SU-DHL-6 (cell line): ENCODE measurements at regions not wholly inside any gene's neighbourhood (a gene's known extent, or its start where the extent isn't known, plus 50 kb on each side); places are given as distances from the start of the nearest gene placed in this dataset.
"Not testable (repeated sequence)": the region's sequence is repeated elsewhere in the genome, so short reads cannot be mapped to it uniquely, and the experiment has no call there.

Experiments used
- H2AFZ ChIP-seq: fragments of 200-600 bp; sonication (generic); 2 replicates; pipeline ENCODE4 v1.6.1; 2014; ENCODE audit warnings: low read depth, mild to moderate bottlenecking, moderate library complexity, mixed read lengths, antibody characterized with exemption, low read length; ENCODE audit not compliant: severe bottlenecking
- H3F3A ChIP-seq: fragments of 200-600 bp; shearing (Covaris generic); 2 replicates; pipeline ENCODE4 v1.6.0; 2016; ENCODE audit warnings: antibody characterized with exemption, mild to moderate bottlenecking; ENCODE audit not compliant: insufficient read depth
- H3K27ac ChIP-seq: fragments of 200-600 bp; sonication (generic); 2 replicates; pipeline ENCODE4 v1.5.1; 2016; ENCODE audit warnings: low read depth, mild to moderate bottlenecking, low read length, moderate library complexity, mixed read lengths
- H3K27me3 ChIP-seq: fragments of 200-600 bp; sonication (generic), shearing (Covaris generic); 2 replicates; pipeline ENCODE4 v1.6.0; 2014; ENCODE audit warnings: mild to moderate bottlenecking, low read length
- H3K36me3 ChIP-seq: fragments of 200-600 bp; sonication (generic); 2 replicates; pipeline ENCODE4 v1.6.1; 2014; ENCODE audit warnings: mild to moderate bottlenecking, low read length, mixed read lengths
- H3K4me2 ChIP-seq: fragments of 300-600, 200-600 bp; shearing (Covaris generic), sonication (generic); 2 replicates; pipeline ENCODE4 v1.6.0; 2014; ENCODE audit warnings: low read length, low read depth, mild to moderate bottlenecking; ENCODE audit not compliant: poor library complexity, severe bottlenecking
- H3K4me3 ChIP-seq: fragments of 200-600 bp; sonication (generic); 2 replicates; pipeline ENCODE4 v1.5.1; 2014; ENCODE audit warnings: antibody characterized with exemption, low read length, mild to moderate bottlenecking, mixed read lengths; ENCODE audit not compliant: insufficient read depth, poor library complexity, severe bottlenecking
- H3K79me2 ChIP-seq: fragments of 200-600 bp; sonication (generic); 2 replicates; pipeline ENCODE4 v1.6.1; 2014; ENCODE audit warnings: mild to moderate bottlenecking, low read length, moderate library complexity; ENCODE audit not compliant: insufficient read depth
- H3K9ac ChIP-seq: fragments of 200-600 bp; sonication (generic); 2 replicates; pipeline ENCODE4 v1.7.0; 2014; ENCODE audit warnings: mild to moderate bottlenecking, low read length
- H3K9me2 ChIP-seq: fragments of 200-600 bp; sonication (generic); replicated peaks from 2 replicates; pipeline ENCODE4 v1.6.1; 2014; ENCODE audit warnings: low read length; ENCODE audit not compliant: insufficient read depth
- H3K9me3 ChIP-seq: fragments of 200-600 bp; sonication (generic); 2 replicates; pipeline ENCODE4 v1.6.1; 2014; ENCODE audit warnings: low read length, mixed read lengths; ENCODE audit not compliant: insufficient read depth
- H4K20me1 ChIP-seq: fragments of 200-600 bp; sonication (generic); 2 replicates; pipeline ENCODE4 v1.6.1; 2014; ENCODE audit warnings: low read depth, mild to moderate bottlenecking, antibody characterized with exemption, low read length, moderate library complexity, mixed read lengths

GRCh38 chr9:41354978-41355377, 165.9 kb upstream of the ZNG1F start:
- H3F3A ChIP-seq, H3K9me2 ChIP-seq, H3K9ac ChIP-seq, H3K36me3 ChIP-seq, H3K9me3 ChIP-seq, H3K4me3 ChIP-seq, H4K20me1 ChIP-seq, H2AFZ ChIP-seq, H3K27me3 ChIP-seq, H3K79me2 ChIP-seq: not testable (repeated sequence)
- Histone ChIP-seq H3K4me2 (peak overlapping the region; percentile 20), H3K27ac (peak overlapping the region; percentile 81)

GRCh38 chr9:41354060-41354934, 165.2 kb upstream of the ZNG1F start:
- H3K9me3 ChIP-seq, H3K4me3 ChIP-seq, H3K79me2 ChIP-seq, H3F3A ChIP-seq, H3K9ac ChIP-seq, H3K36me3 ChIP-seq, H3K9me2 ChIP-seq, H3K27me3 ChIP-seq, H2AFZ ChIP-seq, H4K20me1 ChIP-seq: not testable (repeated sequence)
- Histone ChIP-seq H3K27ac (peak overlapping the region; percentile 56), H3K4me2 (peak overlapping the region; percentile 30)

GRCh38 chr9:41353026-41353425, 163.9 kb upstream of the ZNG1F start:
- not testable (repeated sequence) for H3K79me2 ChIP-seq, H3F3A ChIP-seq, H3K4me3 ChIP-seq, H2AFZ ChIP-seq, H3K9ac ChIP-seq, H3K4me2 ChIP-seq, H3K9me2 ChIP-seq, H3K36me3 ChIP-seq, H3K27ac ChIP-seq, H3K9me3 ChIP-seq, H3K27me3 ChIP-seq, H4K20me1 ChIP-seq

GRCh38 chr9:41352390-41352789, 163.3 kb upstream of the ZNG1F start:
- H3F3A ChIP-seq, H2AFZ ChIP-seq, H3K4me3 ChIP-seq, H3K9me2 ChIP-seq, H3K9me3 ChIP-seq, H3K36me3 ChIP-seq, H3K79me2 ChIP-seq, H4K20me1 ChIP-seq, H3K27me3 ChIP-seq, H3K9ac ChIP-seq, H3K27ac ChIP-seq, H3K4me2 ChIP-seq: not testable (repeated sequence)

- H3K36me3 ChIP-seq, H3K27ac ChIP-seq, H3K4me2 ChIP-seq, H3K79me2 ChIP-seq, H3F3A ChIP-seq, H4K20me1 ChIP-seq, H3K9ac ChIP-seq, H3K27me3 ChIP-seq, H3K9me2 ChIP-seq, H2AFZ ChIP-seq, H3K4me3 ChIP-seq, H3K9me3 ChIP-seq: not testable (repeated sequence)
Observed at GRCh38 chr9:41347893-41348292, 158.8 kb upstream of the ZNG1F start.

- not testable (repeated sequence) for H3K4me3 ChIP-seq, H3K9ac ChIP-seq, H3K9me3 ChIP-seq, H2AFZ ChIP-seq, H3K27me3 ChIP-seq, H3F3A ChIP-seq, H3K4me2 ChIP-seq, H3K9me2 ChIP-seq, H3K27ac ChIP-seq, H3K79me2 ChIP-seq, H4K20me1 ChIP-seq, H3K36me3 ChIP-seq
Observed at GRCh38 chr9:41332562-41332961, 143.4 kb upstream of the ZNG1F start.

- not testable (repeated sequence) for H3K4me3 ChIP-seq, H3K4me2 ChIP-seq, H3K9me2 ChIP-seq, H3K9ac ChIP-seq, H3K79me2 ChIP-seq, H3K27me3 ChIP-seq, H3F3A ChIP-seq, H3K9me3 ChIP-seq, H3K27ac ChIP-seq, H2AFZ ChIP-seq, H4K20me1 ChIP-seq, H3K36me3 ChIP-seq
Observed at GRCh38 chr9:41321277-41321676, 132.2 kb upstream of the ZNG1F start.

GRCh38 chr9:41308953-41309352, 119.8 kb upstream of the ZNG1F start:
- not testable (repeated sequence) for H3K9me3 ChIP-seq, H3K4me2 ChIP-seq, H3K27ac ChIP-seq, H4K20me1 ChIP-seq, H3K9ac ChIP-seq, H3K27me3 ChIP-seq, H3F3A ChIP-seq, H3K36me3 ChIP-seq, H2AFZ ChIP-seq, H3K79me2 ChIP-seq, H3K4me3 ChIP-seq, H3K9me2 ChIP-seq
